Mucosa of descending colon (tissue), 3 donors: ENCODE measurements at regions not wholly inside any gene's neighbourhood (a gene's known extent, or its start where the extent isn't known, plus 50 kb on each side); places are given as distances from the start of the nearest gene placed in this dataset.

ENCODE experiments used
- ATAC-seq: fragments of 200-7000 bp; cut with Tn5 transposase; one replicate; pipeline ENCODE4 v1.9.1; 2020; ENCODE audit warnings: mild to moderate bottlenecking, moderate library complexity
- DNase-seq, 3 donors: peaks; one replicate each; pipeline ENCODE4 v3.0.0-alpha.2; 2020
- H3K36me3 ChIP-seq: fragments of 200-600 bp; one replicate; pipeline ENCODE4 v1.8.0; 2021; ENCODE audit warnings: low read depth, mild to moderate bottlenecking
- H3K4me1 ChIP-seq: fragments of 200-600 bp; one replicate; pipeline ENCODE4 v1.8.0; 2021; ENCODE audit warnings: low read depth, mild to moderate bottlenecking
- H3K4me3 ChIP-seq: fragments of 200-600 bp; one replicate; pipeline ENCODE4 v1.8.0; 2021; ENCODE audit warnings: mild to moderate bottlenecking
- H3K9me3 ChIP-seq: fragments of 200-600 bp; one replicate; pipeline ENCODE4 v1.8.0; 2021; ENCODE audit warnings: mild to moderate bottlenecking
- intact Hi-C, 2 donors: fragments of 100-400 bp; cut with DNase I in 1 of 2; cut with micrococcal nuclease in 1 of 2; formaldehyde crosslinking; loops; one replicate each; pipeline versions ENCODE4 v1.11.0 to v1.11.1; 2022; cut with DNase I, micrococcal nuclease
- TF ChIP-seq, protein P1 (sequence below): fragments of 200-600 bp; IDR thresholded peaks from one replicate; pipeline ENCODE4 v1.8.0; 2022; ENCODE audit warnings: antibody characterized with exemption, mild to moderate bottlenecking
- donor health status: DM: no; HTN: no; CAD: no; lungs with moderate emphysema.
- donor health status: DM: no; HTN: no; CAD: no.
- donor health status: DM: no; HTN: yes; CAD: no.

- DNase-seq (no peak), ATAC-seq (no peak)
- Histone ChIP-seq H3K4me3 (no peak overlapping the region), H3K4me1 (no peaks in the 10 kb centered on the region), H3K9me3 (no peaks in the 10 kb centered on the region), H3K36me3 (no peaks in the 10 kb centered on the region)
- TF ChIP-seq, protein P1, sequence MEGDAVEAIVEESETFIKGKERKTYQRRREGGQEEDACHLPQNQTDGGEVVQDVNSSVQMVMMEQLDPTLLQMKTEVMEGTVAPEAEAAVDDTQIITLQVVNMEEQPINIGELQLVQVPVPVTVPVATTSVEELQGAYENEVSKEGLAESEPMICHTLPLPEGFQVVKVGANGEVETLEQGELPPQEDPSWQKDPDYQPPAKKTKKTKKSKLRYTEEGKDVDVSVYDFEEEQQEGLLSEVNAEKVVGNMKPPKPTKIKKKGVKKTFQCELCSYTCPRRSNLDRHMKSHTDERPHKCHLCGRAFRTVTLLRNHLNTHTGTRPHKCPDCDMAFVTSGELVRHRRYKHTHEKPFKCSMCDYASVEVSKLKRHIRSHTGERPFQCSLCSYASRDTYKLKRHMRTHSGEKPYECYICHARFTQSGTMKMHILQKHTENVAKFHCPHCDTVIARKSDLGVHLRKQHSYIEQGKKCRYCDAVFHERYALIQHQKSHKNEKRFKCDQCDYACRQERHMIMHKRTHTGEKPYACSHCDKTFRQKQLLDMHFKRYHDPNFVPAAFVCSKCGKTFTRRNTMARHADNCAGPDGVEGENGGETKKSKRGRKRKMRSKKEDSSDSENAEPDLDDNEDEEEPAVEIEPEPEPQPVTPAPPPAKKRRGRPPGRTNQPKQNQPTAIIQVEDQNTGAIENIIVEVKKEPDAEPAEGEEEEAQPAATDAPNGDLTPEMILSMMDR, result no peak
- intact Hi-C loops, result no loop called here
These were observed 84.0 kb upstream of the TMEFF2 start for GRCh38 chr2:192278701-192279100.

GRCh38 chr2:192277494-192278109 is 82.9 kb upstream of the TMEFF2 start:
- TF ChIP-seq, protein P1, result no peak
- intact Hi-C loops, result no loop called here

GRCh38 chr2:192275632-192276031 is 80.9 kb upstream of the TMEFF2 start:
- intact Hi-C loops, result no loop called here

More at GRCh38 chr2:192277494-192278109, 82.9 kb upstream of the TMEFF2 start:
- Histone ChIP-seq H3K4me1 (no peaks in the 10 kb centered on the region), H3K36me3 (no peaks in the 10 kb centered on the region), H3K9me3 (no peaks in the 10 kb centered on the region), H3K4me3 (no peak overlapping the region)
- ATAC-seq (no peak), DNase-seq (no peak)

GRCh38 chr2:192267484-192267883 is 72.8 kb upstream of the TMEFF2 start:
- Histone ChIP-seq H3K36me3 (no peaks in the 10 kb centered on the region), H3K4me1 (no peaks in the 10 kb centered on the region), H3K4me3 (no peak overlapping the region), H3K9me3 (no peaks in the 10 kb centered on the region)
- TF ChIP-seq, protein P1, result no peak
- DNase-seq, result no peak
- intact Hi-C loops, result no loop called here
- ATAC-seq, result no peak

More at GRCh38 chr2:192275632-192276031, 80.9 kb upstream of the TMEFF2 start:
- DNase-seq, result no peak
- ATAC-seq, result no peak
- Histone ChIP-seq H3K9me3 (no peaks in the 10 kb centered on the region), H3K4me1 (no peaks in the 10 kb centered on the region), H3K36me3 (no peaks in the 10 kb centered on the region), H3K4me3 (no peak overlapping the region)
- TF ChIP-seq, protein P1, result no peak

DNA sequence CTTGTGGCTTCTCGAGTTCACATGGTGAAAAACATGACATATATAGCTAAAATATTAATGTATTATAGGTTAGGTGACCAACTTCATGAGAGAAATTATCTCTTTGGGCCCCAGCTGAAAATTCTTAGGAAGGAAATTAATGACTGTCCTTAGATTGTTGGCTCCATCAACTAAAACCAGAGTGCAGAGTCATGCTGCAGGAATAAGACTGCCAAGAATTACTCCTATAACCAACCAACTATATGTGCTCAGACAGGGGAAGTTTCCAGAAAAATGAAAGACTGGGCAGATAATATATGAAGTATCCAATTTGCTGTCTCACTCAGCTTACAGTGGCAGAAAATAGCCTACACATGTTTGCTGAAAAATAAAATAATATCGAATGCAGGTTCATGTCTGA is 71.0 kb upstream of the TMEFF2 start:
- TF ChIP-seq, protein P1, result no peak
- no peaks in the 10 kb centered on the region for H3K9me3 ChIP-seq
- DNase-seq (no peak), ATAC-seq (no peak)
- no peak overlapping the region for H3K4me3 ChIP-seq
- no peaks in the 10 kb centered on the region for H3K36me3 ChIP-seq
- H3K4me1 ChIP-seq, result no peaks in the 10 kb centered on the region
- intact Hi-C loops, result no loop called here

DNA sequence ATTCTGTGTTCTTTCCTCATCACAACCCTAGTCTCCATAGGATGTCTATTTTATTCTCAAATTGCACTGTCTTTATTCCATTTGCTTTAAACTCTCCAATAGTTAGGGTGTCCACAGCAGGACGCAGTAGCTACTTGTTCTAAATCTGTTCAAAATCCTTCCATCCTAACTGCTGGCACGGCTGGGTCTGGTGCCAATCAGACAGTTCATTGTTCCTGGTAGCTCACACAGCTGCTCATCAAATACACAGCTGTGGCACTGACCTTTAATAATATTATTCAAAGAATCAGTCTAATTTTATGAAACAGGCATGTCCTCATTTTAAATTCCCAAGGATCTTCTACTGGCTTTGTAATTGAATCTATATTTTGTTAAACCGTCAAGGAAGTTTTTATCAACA is 59.7 kb upstream of the TMEFF2 start:
- H3K36me3 ChIP-seq, result no peaks in the 10 kb centered on the region
- H3K4me3 ChIP-seq, result no peak overlapping the region
- ATAC-seq (no peak), DNase-seq (no peak)
- TF ChIP-seq, protein P1, result no peak
- intact Hi-C loops, result no loop called here
- H3K9me3 ChIP-seq, result no peaks in the 10 kb centered on the region
- H3K4me1 ChIP-seq, result no peaks in the 10 kb centered on the region
